ENCODE measurements at regions not wholly inside any gene's neighbourhood (a gene's known extent, or its start where the extent isn't known, plus 50 kb on each side); places are given as distances from the start of the nearest gene placed in this dataset.

- Histone ChIP-seq H3K36me3 (no peaks in the 10 kb centered on the region), H3K27me3 (no peaks in the 10 kb centered on the region), H3K4me3 (no peak overlapping the region), H3K4me1 (no peaks in the 10 kb centered on the region), H3K9me3 (no peaks in the 10 kb centered on the region), H3K27ac (no peak overlapping the region)
- no peak for TF ChIP-seq POLR2AphosphoS5 (IDR thresholded peaks at IDR 0.05)
- TF ChIP-seq CTCF (IDR thresholded peaks at IDR 0.05): no peak
- no peak for TF ChIP-seq EP300 (IDR thresholded peaks at IDR 0.05)
- TF ChIP-seq POLR2A (IDR thresholded peaks at IDR 0.05): no peak
- DNase-seq: no peak
- intact Hi-C loops (cut with DNase I; ENCODE audit: low total_unique reads): no loop called here
- WGBS, 5 donors: 40 to 58% (median 48%) methylated on average over 5 of the region's 5 CpGs
Observed at GRCh38 chr11:42772886-42773285, 538.9 kb upstream of the API5 start.

GRCh38 chr11:42773729-42774128 lies 538.1 kb upstream of the API5 start:
- no peaks in the 10 kb centered on the region for H3K36me3 ChIP-seq
- no peak for DNase-seq
- H3K4me1 ChIP-seq: no peaks in the 10 kb centered on the region
- no peaks in the 10 kb centered on the region for H3K9me3 ChIP-seq
- no peaks in the 10 kb centered on the region for H3K27me3 ChIP-seq
- no peak overlapping the region for H3K4me3 ChIP-seq
- intact Hi-C loops (cut with DNase I; ENCODE audit: low total_unique reads): no loop called here
- no peak overlapping the region for H3K27ac ChIP-seq
- 71 to 82% (median 75%) methylated on average over 5 of the region's 5 CpGs for WGBS, 5 donors
- TF ChIP-seq CTCF (IDR thresholded peaks at IDR 0.05) (no peak), POLR2A (IDR thresholded peaks at IDR 0.05) (no peak), EP300 (IDR thresholded peaks at IDR 0.05) (no peak), POLR2AphosphoS5 (IDR thresholded peaks at IDR 0.05) (no peak)

- H3K4me1 ChIP-seq: no peaks in the 10 kb centered on the region
- TF ChIP-seq POLR2A (IDR thresholded peaks at IDR 0.05) (no peak), POLR2AphosphoS5 (IDR thresholded peaks at IDR 0.05) (no peak), CTCF (IDR thresholded peaks at IDR 0.05) (no peak), EP300 (IDR thresholded peaks at IDR 0.05) (no peak)
- no peaks in the 10 kb centered on the region for H3K9me3 ChIP-seq
- no peaks in the 10 kb centered on the region for H3K27me3 ChIP-seq
- 28 to 50% (median 33%) methylated on average over 1 of the region's 1 CpG for WGBS, 5 donors
- no peaks in the 10 kb centered on the region for H3K36me3 ChIP-seq
- no peak overlapping the region for H3K4me3 ChIP-seq
- no peak overlapping the region for H3K27ac ChIP-seq
- intact Hi-C loops (cut with DNase I; ENCODE audit: low total_unique reads): no loop called here
- DNase-seq: no peak
Observed at GRCh38 chr11:42774567-42774966, 537.2 kb upstream of the API5 start.

GRCh38 chr11:42777776-42778175 lies 534.0 kb upstream of the API5 start:
- Histone ChIP-seq H3K4me3 (no peak overlapping the region), H3K9me3 (no peaks in the 10 kb centered on the region), H3K27ac (no peak overlapping the region), H3K4me1 (no peaks in the 10 kb centered on the region), H3K27me3 (no peaks in the 10 kb centered on the region), H3K36me3 (no peaks in the 10 kb centered on the region)
- WGBS, 5 donors: 63 to 85% (median 82%) methylated on average over 4 of the region's 4 CpGs
- intact Hi-C loops (cut with DNase I; ENCODE audit: low total_unique reads): no loop called here
- DNase-seq: no peak
- TF ChIP-seq CTCF (IDR thresholded peaks at IDR 0.05) (no peak), POLR2A (IDR thresholded peaks at IDR 0.05) (no peak), POLR2AphosphoS5 (IDR thresholded peaks at IDR 0.05) (no peak)

Data from stomach (tissue), 8 donors.